OCI-LY1 (cell line): ENCODE measurements at regions not wholly inside any gene's neighbourhood (a gene's known extent, or its start where the extent isn't known, plus 50 kb on each side); places are given as distances from the start of the nearest gene placed in this dataset.
"Not testable (repeated sequence)": the region's sequence is repeated elsewhere in the genome, so short reads cannot be mapped to it uniquely, and the experiment has no call there.

ENCODE experiments used
- H2AFZ ChIP-seq: fragments of 200-600 bp; sonication (generic), shearing (Covaris generic); 2 replicates; pipeline ENCODE4 v1.6.0; 2014; ENCODE audit warnings: antibody characterized with exemption, mild to moderate bottlenecking, low read length
- H3F3A ChIP-seq: fragments of 200-600 bp; sonication (generic), shearing (Covaris generic); 2 replicates; pipeline ENCODE4 v1.6.0; 2014; ENCODE audit warnings: mild to moderate bottlenecking, antibody characterized with exemption, low read length, moderate library complexity; ENCODE audit not compliant: insufficient read depth
- H3K27ac ChIP-seq: fragments of 200-600 bp; sonication (generic); 2 replicates; pipeline ENCODE4 v1.5.1; 2014; ENCODE audit warnings: low read length, mixed run types, mild to moderate bottlenecking, low read depth; ENCODE audit not compliant: poor library complexity, severe bottlenecking
- H3K27me3 ChIP-seq: fragments of 200-600 bp; sonication (generic); 2 replicates; pipeline ENCODE4 v1.6.0; 2014; ENCODE audit warnings: antibody characterized with exemption, mild to moderate bottlenecking, low read length, moderate library complexity; ENCODE audit not compliant: insufficient read depth
- H3K36me3 ChIP-seq: fragments of 200-600 bp; sonication (generic); 2 replicates; pipeline ENCODE4 v1.6.1; 2014; ENCODE audit warnings: mild to moderate bottlenecking, antibody characterized with exemption, low read length, moderate library complexity, mixed read lengths; ENCODE audit not compliant: insufficient read depth
- H3K4me1 ChIP-seq: fragments of 200-600 bp; sonication (generic); 2 replicates; pipeline ENCODE4 v1.5.1; 2014; ENCODE audit warnings: mild to moderate bottlenecking, low read length, moderate library complexity; ENCODE audit not compliant: insufficient read depth, severe bottlenecking
- H3K4me2 ChIP-seq: fragments of 200-600 bp; sonication (generic), shearing (Covaris generic); 2 replicates; pipeline ENCODE4 v1.6.1; 2014; ENCODE audit warnings: low read length
- H3K4me3 ChIP-seq: fragments of 200-600 bp; sonication (generic); 2 replicates; pipeline ENCODE4 v1.5.1; 2014; ENCODE audit warnings: low read length, low read depth, mild to moderate bottlenecking, mixed read lengths; ENCODE audit not compliant: poor library complexity, severe bottlenecking
- H3K79me2 ChIP-seq: fragments of 200-600 bp; shearing (Covaris generic); 2 replicates; pipeline ENCODE4 v1.6.1; 2016; ENCODE audit warnings: mixed run types, low read length, mixed read lengths; ENCODE audit not compliant: insufficient read depth
- H3K9ac ChIP-seq: fragments of 200-600 bp; sonication (generic), shearing (Covaris generic); 2 replicates; pipeline ENCODE4 v1.6.1; 2014; ENCODE audit warnings: mild to moderate bottlenecking, low read length, mixed read lengths
- H3K9me2 ChIP-seq: fragments of 200-600 bp; sonication (generic), shearing (Covaris generic); 2 replicates; pipeline ENCODE4 v1.6.1; 2014; ENCODE audit warnings: low read depth, mild to moderate bottlenecking, low read length, mixed read lengths
- H3K9me3 ChIP-seq: fragments of 200-600 bp; shearing (Covaris generic); 2 replicates; pipeline ENCODE4 v1.6.1; 2014; ENCODE audit warnings: low read length, mixed read lengths
- H4K20me1 ChIP-seq: fragments of 200-600 bp; sonication (generic), shearing (Covaris generic); 2 replicates; pipeline ENCODE4 v1.6.0; 2016; ENCODE audit warnings: mild to moderate bottlenecking, low read length; ENCODE audit not compliant: insufficient read depth
- CTCF ChIP-seq: fragments of 200-600 bp; sonication (generic), shearing (Covaris generic); IDR thresholded peaks from 2 replicates; pipeline ENCODE4 v1.5.1; 2017; ENCODE audit warnings: mild to moderate bottlenecking, antibody characterized with exemption, low read length, moderate library complexity, mixed read lengths
- EZH2 ChIP-seq: fragments of 200-600 bp; sonication (generic), shearing (Covaris generic); IDR thresholded peaks from 2 replicates; pipeline ENCODE4 v1.8.0; 2017; ENCODE audit warnings: borderline replicate concordance, mixed run types, mild to moderate bottlenecking, antibody characterized with exemption, low read length, moderate library complexity, mixed read lengths

DNA sequence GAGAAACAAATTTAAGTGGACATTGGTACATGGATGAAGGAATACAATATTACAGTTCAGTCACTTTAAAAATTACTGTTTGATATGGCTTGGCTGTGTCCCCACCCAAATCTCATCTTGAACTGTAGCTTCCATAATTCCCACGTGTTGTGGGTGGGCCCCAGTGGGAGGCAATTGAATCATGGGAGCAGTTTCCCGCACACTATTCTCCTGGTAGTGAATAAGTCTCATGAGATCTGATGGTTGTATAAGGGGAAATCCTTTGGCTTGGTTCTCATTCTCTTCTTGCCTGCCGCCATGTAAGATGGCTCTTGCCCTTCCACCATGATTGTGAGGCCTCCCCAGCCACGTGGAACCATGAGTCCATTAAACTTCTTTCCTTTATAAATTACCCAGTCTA, 804.2 kb upstream of the FRG1 start:
- Histone ChIP-seq H3K27me3 (no peaks in the 10 kb centered on the region), H2AFZ (no peak overlapping the region), H3K4me1 (no peaks in the 10 kb centered on the region), H4K20me1 (no peaks in the 10 kb centered on the region), H3F3A (no peaks in the 10 kb centered on the region), H3K9ac (no peak overlapping the region), H3K9me2 (no peaks in the 10 kb centered on the region), H3K9me3 (no peaks in the 10 kb centered on the region), H3K27ac (no peak overlapping the region), H3K4me2 (no peak overlapping the region), H3K36me3 (no peaks in the 10 kb centered on the region), H3K79me2 (no peaks in the 10 kb centered on the region), H3K4me3 (no peak overlapping the region)
- TF ChIP-seq EZH2, result no peak
- TF ChIP-seq CTCF, result no peak

GRCh38 chr4:189143263-189143952, 797.3 kb upstream of the FRG1 start:
- Histone ChIP-seq H3K36me3 (no peaks in the 10 kb centered on the region), H2AFZ (no peak overlapping the region), H3F3A (no peaks in the 10 kb centered on the region), H3K9me3 (no peaks in the 10 kb centered on the region), H3K27me3 (no peaks in the 10 kb centered on the region), H3K9ac (no peak overlapping the region), H3K4me3 (no peak overlapping the region), H3K4me1 (no peaks in the 10 kb centered on the region), H3K4me2 (no peak overlapping the region), H3K27ac (no peak overlapping the region), H3K79me2 (no peaks in the 10 kb centered on the region), H4K20me1 (no peaks in the 10 kb centered on the region), H3K9me2 (no peaks in the 10 kb centered on the region)
- no peak for TF ChIP-seq EZH2
- no peak for TF ChIP-seq CTCF

- TF ChIP-seq CTCF, result no peak
Measured at GRCh38 chr4:189147005-189147929, 793.4 kb upstream of the FRG1 start.

GRCh38 chr4:189155083-189155482, 785.6 kb upstream of the FRG1 start:
- H2AFZ ChIP-seq, H3K36me3 ChIP-seq, H3K27ac ChIP-seq, H3K4me3 ChIP-seq, H3K4me1 ChIP-seq, H3K79me2 ChIP-seq, H3K9me3 ChIP-seq, H3K9ac ChIP-seq, H3K9me2 ChIP-seq, H3F3A ChIP-seq, H3K4me2 ChIP-seq, H3K27me3 ChIP-seq, H4K20me1 ChIP-seq: not testable (repeated sequence)

More at GRCh38 chr4:189147005-189147929, 793.4 kb upstream of the FRG1 start:
- H2AFZ ChIP-seq, result no peak overlapping the region
- no peaks in the 10 kb centered on the region for H3K4me1 ChIP-seq
- no peaks in the 10 kb centered on the region for H3F3A ChIP-seq
- H3K36me3 ChIP-seq, result no peaks in the 10 kb centered on the region
- H3K27me3 ChIP-seq, result no peaks in the 10 kb centered on the region
- no peak overlapping the region for H3K4me2 ChIP-seq
- H3K79me2 ChIP-seq, result no peaks in the 10 kb centered on the region
- H4K20me1 ChIP-seq, result no peaks in the 10 kb centered on the region
- no peak overlapping the region for H3K4me3 ChIP-seq
- H3K9ac ChIP-seq, result no peak overlapping the region
- H3K27ac ChIP-seq, result no peak overlapping the region
- no peaks in the 10 kb centered on the region for H3K9me2 ChIP-seq
- no peaks in the 10 kb centered on the region for H3K9me3 ChIP-seq
